Natural killer cell (primary cell): ENCODE measurements at regions not wholly inside any gene's neighbourhood (a gene's known extent, or its start where the extent isn't known, plus 50 kb on each side); places are given as distances from the start of the nearest gene placed in this dataset.

ENCODE experiments used
- ATAC-seq, 3 donors: fragments of 150-1000 bp in 2 of 3; fragments of 200-7000 bp in 1 of 3; cut with Tn5 transposase; 1 replicate in 1 of 3; 2 replicates in 2 of 3; pipeline ENCODE4 v1.10.0; 2021; ENCODE audit warnings: mild to moderate bottlenecking in 2 of 3, moderate library complexity in 2 of 3
- DNase-seq, 2 donors: peaks; one replicate each; pipeline versions ENCODE4 v3.0.0 to v3.0.0-alpha.2; 2013 to 2021; ENCODE audit warnings: mixed read lengths in 1 of 2
- H3K27ac ChIP-seq: one replicate; pipeline ENCODE4 v1.5.1; 2013; ENCODE audit warnings: mild to moderate bottlenecking, low read length
- H3K27me3 ChIP-seq: one replicate; pipeline ENCODE4 v1.6.1; 2013; ENCODE audit warnings: low read length; ENCODE audit not compliant: control insufficient read depth, insufficient read depth
- H3K36me3 ChIP-seq: one replicate; pipeline ENCODE4 v1.6.1; 2013; ENCODE audit warnings: low read length; ENCODE audit not compliant: control insufficient read depth, insufficient read depth
- H3K4me1 ChIP-seq: one replicate; pipeline ENCODE4 v1.6.1; 2013; ENCODE audit warnings: low read length; ENCODE audit not compliant: control insufficient read depth, insufficient read depth
- H3K4me3 ChIP-seq: one replicate; pipeline ENCODE4 v1.5.1; 2013; ENCODE audit warnings: low read length
- H3K9me3 ChIP-seq: one replicate; pipeline ENCODE4 v1.6.1; 2013; ENCODE audit warnings: low read length; ENCODE audit not compliant: control insufficient read depth, insufficient read depth
- H3K27ac Mint-ChIP-seq, 2 donors: one replicate each; pipeline ENCODE4 v1.8.0; 2022; ENCODE audit warnings: mild to moderate bottlenecking in 2 of 2, mixed read lengths in 2 of 2, moderate library complexity in 1 of 2
- H3K27me3 Mint-ChIP-seq, 2 donors: one replicate each; pipeline ENCODE4 v1.8.0; 2022; ENCODE audit warnings: low read depth in 2 of 2, mixed read lengths in 2 of 2
- H3K36me3 Mint-ChIP-seq: one replicate; pipeline ENCODE4 v1.8.0; 2022; ENCODE audit warnings: mixed read lengths
- H3K4me1 Mint-ChIP-seq, 2 donors: one replicate each; pipeline ENCODE4 v1.8.0; 2022; ENCODE audit warnings: mixed read lengths in 2 of 2
- H3K4me3 Mint-ChIP-seq: one replicate; pipeline ENCODE4 v1.8.0; 2022; ENCODE audit warnings: mild to moderate bottlenecking, moderate library complexity, mixed read lengths
- H3K9me3 Mint-ChIP-seq, 2 donors: one replicate each; pipeline ENCODE4 v1.8.0; 2022; ENCODE audit warnings: mixed read lengths in 2 of 2
- WGBS: methylation state at CpG from one replicate; pipeline ENCODE4 v1.1.7; 2013; ENCODE audit warnings: missing lambda C conversion rate; ENCODE audit not compliant: insufficient coverage; 5-methylcytosine and 5-hydroxymethylcytosine counted together
- intact Hi-C: fragments of 100-400 bp; cut with micrococcal nuclease; formaldehyde crosslinking; loops from one replicate; pipeline ENCODE4 v1.14.2; 2022
- TF ChIP-seq, protein P1 (sequence below): fragments of 200-600 bp; IDR thresholded peaks from one replicate; pipeline ENCODE4 v1.8.0; 2022; ENCODE audit warnings: antibody characterized with exemption

DNA sequence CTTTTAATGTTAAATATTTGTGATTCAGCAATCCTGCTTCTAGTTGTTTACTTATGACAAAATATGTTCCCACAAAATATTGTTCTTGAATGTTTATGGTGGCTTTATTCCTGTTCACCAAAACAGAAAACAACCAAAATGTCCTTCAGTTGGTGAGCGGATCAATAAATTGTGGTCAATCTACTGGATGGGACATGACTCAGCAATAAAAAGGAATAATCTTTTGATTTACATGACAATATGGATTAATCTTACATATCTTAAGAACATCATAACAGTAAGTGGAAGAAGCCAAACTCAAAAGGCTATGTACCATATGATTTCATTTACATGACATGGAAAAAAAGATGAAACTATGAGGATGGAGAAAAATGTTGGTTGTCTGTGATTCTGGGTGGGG is 691.3 kb upstream of the GHITM start:
- Mint-ChIP-seq H3K4me1 (no peaks in the 10 kb centered on the region), H3K4me3 (no peak overlapping the region), H3K9me3 (peaks cover 16% of the 10 kb centered on the region in 2 donors), H3K27ac (no peak overlapping the region), H3K27me3 (no peaks in the 10 kb centered on the region), H3K36me3 (peaks cover 6% of the 10 kb centered on the region)
- DNase-seq (no peak), ATAC-seq (no peak)
- intact Hi-C loops: no loop called here
- Histone ChIP-seq H3K27me3 (no peaks in the 10 kb centered on the region), H3K9me3 (no peaks in the 10 kb centered on the region), H3K36me3 (no peaks in the 10 kb centered on the region), H3K4me3 (no peak overlapping the region), H3K27ac (no peak overlapping the region), H3K4me1 (no peaks in the 10 kb centered on the region)
- WGBS: 100% methylated on average over 1 of the region's 1 CpG
- TF ChIP-seq, protein P1, sequence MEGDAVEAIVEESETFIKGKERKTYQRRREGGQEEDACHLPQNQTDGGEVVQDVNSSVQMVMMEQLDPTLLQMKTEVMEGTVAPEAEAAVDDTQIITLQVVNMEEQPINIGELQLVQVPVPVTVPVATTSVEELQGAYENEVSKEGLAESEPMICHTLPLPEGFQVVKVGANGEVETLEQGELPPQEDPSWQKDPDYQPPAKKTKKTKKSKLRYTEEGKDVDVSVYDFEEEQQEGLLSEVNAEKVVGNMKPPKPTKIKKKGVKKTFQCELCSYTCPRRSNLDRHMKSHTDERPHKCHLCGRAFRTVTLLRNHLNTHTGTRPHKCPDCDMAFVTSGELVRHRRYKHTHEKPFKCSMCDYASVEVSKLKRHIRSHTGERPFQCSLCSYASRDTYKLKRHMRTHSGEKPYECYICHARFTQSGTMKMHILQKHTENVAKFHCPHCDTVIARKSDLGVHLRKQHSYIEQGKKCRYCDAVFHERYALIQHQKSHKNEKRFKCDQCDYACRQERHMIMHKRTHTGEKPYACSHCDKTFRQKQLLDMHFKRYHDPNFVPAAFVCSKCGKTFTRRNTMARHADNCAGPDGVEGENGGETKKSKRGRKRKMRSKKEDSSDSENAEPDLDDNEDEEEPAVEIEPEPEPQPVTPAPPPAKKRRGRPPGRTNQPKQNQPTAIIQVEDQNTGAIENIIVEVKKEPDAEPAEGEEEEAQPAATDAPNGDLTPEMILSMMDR: no peak

DNA sequence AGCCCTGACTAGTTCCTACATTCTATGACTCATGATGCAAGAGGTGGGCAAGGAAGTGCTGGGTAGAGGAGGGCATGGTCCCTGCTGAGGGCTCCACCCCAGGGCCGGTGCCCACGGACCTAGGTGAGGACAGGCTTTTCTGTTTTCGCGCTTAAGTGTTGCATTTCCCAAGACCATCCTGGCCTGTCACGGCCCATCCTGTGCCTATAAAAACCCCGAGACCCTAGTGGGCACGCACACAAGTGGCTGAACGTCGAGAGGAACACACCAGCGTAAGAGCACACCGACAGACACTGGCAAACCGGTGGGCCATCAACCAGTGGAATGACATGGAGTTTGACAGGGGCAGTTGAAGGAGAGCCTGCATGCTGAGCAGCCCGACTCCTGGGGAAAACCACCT is 680.7 kb upstream of the GHITM start:
- H3K36me3 Mint-ChIP-seq: no peaks in the 10 kb centered on the region
- no peak overlapping the region for H3K4me3 Mint-ChIP-seq
- Histone ChIP-seq H3K4me1 (no peaks in the 10 kb centered on the region), H3K9me3 (no peaks in the 10 kb centered on the region), H3K36me3 (no peaks in the 10 kb centered on the region), H3K27ac (no peak overlapping the region), H3K4me3 (no peak overlapping the region), H3K27me3 (no peaks in the 10 kb centered on the region)
- intact Hi-C loops: no loop called here
- no peaks in the 10 kb centered on the region for H3K4me1 Mint-ChIP-seq
- no peak overlapping the region for H3K27ac Mint-ChIP-seq
- WGBS: 91% methylated on average over 13 of the region's 13 CpGs
- DNase-seq (no peak), ATAC-seq (no peak)
- TF ChIP-seq, protein P1: no peak
- no peaks in the 10 kb centered on the region for H3K27me3 Mint-ChIP-seq
- H3K9me3 Mint-ChIP-seq: peaks cover 3 to 13% of the 10 kb centered on the region in 2 donors

DNA sequence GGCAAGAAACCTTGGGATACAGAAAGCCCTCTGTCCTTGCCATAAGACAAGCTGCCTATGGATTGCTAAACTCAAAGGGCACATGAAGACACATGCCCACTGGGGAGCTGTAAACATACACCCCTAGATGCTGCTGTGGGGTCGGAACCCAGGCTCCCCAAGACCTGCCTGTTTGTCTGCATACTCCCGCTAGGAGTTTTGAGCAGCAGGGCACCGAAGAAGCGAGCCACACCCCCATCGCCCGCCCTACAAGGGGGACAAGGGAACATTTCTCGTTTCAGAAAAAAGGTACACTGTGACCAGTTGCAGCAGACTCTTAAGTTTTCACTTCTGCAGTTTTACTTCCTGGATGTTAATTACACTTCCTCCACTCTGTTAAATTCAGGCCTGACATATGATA is 680.2 kb upstream of the GHITM start:
- H3K36me3 Mint-ChIP-seq: no peaks in the 10 kb centered on the region
- no peak overlapping the region for H3K4me3 ChIP-seq
- H3K4me1 Mint-ChIP-seq: no peaks in the 10 kb centered on the region
- no peak overlapping the region for H3K4me3 Mint-ChIP-seq
- no peaks in the 10 kb centered on the region for H3K4me1 ChIP-seq
- no peaks in the 10 kb centered on the region for H3K27me3 Mint-ChIP-seq
- intact Hi-C loops: no loop called here
- no peaks in the 10 kb centered on the region for H3K27me3 ChIP-seq
- H3K9me3 ChIP-seq: no peaks in the 10 kb centered on the region
- H3K27ac ChIP-seq: no peak overlapping the region
- peaks cover 5 to 15% of the 10 kb centered on the region in 2 donors for H3K9me3 Mint-ChIP-seq
- H3K27ac Mint-ChIP-seq: no peak overlapping the region
- TF ChIP-seq, protein P1: no peak
- WGBS: 87% methylated on average over 7 of the region's 7 CpGs
- DNase-seq: no peak
- no peaks in the 10 kb centered on the region for H3K36me3 ChIP-seq
- ATAC-seq: no peak

DNA sequence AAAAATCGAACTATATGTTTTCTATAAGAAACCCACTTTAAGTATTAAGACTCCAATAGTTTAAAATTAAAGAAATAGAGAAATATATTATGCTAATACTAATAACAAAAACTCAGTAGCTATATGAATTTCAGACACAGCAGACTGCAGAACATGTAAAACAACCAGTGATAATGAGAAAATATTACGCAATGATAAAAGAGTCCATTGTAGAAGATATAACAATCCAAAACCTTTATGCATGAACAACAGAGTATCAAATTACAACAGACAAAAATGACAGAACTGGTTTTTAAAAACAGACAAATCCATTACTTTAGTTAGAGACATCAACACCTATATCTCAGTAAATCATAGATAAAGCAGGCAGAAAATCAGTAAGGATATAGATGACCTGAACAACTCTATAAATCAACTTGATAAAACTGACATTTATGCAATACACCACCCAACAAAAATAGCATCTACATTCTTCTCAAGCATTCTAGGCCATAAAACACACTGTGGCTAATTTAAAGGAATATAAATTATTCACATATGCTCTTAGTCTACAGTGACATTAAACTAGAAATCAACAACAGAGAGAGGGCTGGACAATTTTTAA is 669.5 kb upstream of the GHITM start:
- no peaks in the 10 kb centered on the region for H3K27me3 Mint-ChIP-seq
- H3K9me3 Mint-ChIP-seq: peaks cover 11 to 19% of the 10 kb centered on the region in 2 donors
- no peaks in the 10 kb centered on the region for H3K36me3 ChIP-seq
- no peak overlapping the region for H3K27ac ChIP-seq
- no peaks in the 10 kb centered on the region for H3K27me3 ChIP-seq
- H3K36me3 Mint-ChIP-seq: no peaks in the 10 kb centered on the region
- intact Hi-C loops: no loop called here
- no peak overlapping the region for H3K27ac Mint-ChIP-seq
- DNase-seq: no peak
- H3K4me3 Mint-ChIP-seq: no peak overlapping the region
- WGBS: no CpG with 5 or more reads among the region's 2 CpGs
- no peak overlapping the region for H3K4me3 ChIP-seq
- no peaks in the 10 kb centered on the region for H3K4me1 ChIP-seq
- no peaks in the 10 kb centered on the region for H3K9me3 ChIP-seq
- H3K4me1 Mint-ChIP-seq: no peaks in the 10 kb centered on the region
- no peak for ATAC-seq
- TF ChIP-seq, protein P1: no peak
